GM12864 (cell line): ENCODE measurements at regions not wholly inside any gene's neighbourhood (a gene's known extent, or its start where the extent isn't known, plus 50 kb on each side); places are given as distances from the start of the nearest gene placed in this dataset.

Experiments
- DNase-seq: peaks from one replicate; pipeline ENCODE4 v3.0.0-alpha.2; 2011; ENCODE audit warnings: low read depth
- H3K4me3 ChIP-seq: 2 replicates; pipeline ENCODE4 v1.5.1; 2011; ENCODE audit warnings: mild to moderate bottlenecking, low read depth, low read length, control low read depth
- TF ChIP-seq, protein P1 (sequence below): IDR thresholded peaks from 2 replicates; pipeline ENCODE4 v1.5.1; 2011; ENCODE audit warnings: low read depth, mild to moderate bottlenecking, moderate library complexity, low read length, control low read depth, inconsistent platforms; ENCODE audit errors: missing control alignments

GRCh38 chr6:66429210-66429609, 722.2 kb upstream of the EYS start:
- H3K4me3 ChIP-seq = no peak overlapping the region
- no peak for DNase-seq
- TF ChIP-seq, protein P1, sequence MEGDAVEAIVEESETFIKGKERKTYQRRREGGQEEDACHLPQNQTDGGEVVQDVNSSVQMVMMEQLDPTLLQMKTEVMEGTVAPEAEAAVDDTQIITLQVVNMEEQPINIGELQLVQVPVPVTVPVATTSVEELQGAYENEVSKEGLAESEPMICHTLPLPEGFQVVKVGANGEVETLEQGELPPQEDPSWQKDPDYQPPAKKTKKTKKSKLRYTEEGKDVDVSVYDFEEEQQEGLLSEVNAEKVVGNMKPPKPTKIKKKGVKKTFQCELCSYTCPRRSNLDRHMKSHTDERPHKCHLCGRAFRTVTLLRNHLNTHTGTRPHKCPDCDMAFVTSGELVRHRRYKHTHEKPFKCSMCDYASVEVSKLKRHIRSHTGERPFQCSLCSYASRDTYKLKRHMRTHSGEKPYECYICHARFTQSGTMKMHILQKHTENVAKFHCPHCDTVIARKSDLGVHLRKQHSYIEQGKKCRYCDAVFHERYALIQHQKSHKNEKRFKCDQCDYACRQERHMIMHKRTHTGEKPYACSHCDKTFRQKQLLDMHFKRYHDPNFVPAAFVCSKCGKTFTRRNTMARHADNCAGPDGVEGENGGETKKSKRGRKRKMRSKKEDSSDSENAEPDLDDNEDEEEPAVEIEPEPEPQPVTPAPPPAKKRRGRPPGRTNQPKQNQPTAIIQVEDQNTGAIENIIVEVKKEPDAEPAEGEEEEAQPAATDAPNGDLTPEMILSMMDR = no peak

GRCh38 chr6:66423047-66423446, 716.0 kb upstream of the EYS start:
- TF ChIP-seq, protein P1 = no peak
- H3K4me3 ChIP-seq = no peak overlapping the region
- DNase-seq = no peak

- DNase-seq = no peak
- H3K4me3 ChIP-seq = no peak overlapping the region
- TF ChIP-seq, protein P1 = no peak
Measured at GRCh38 chr6:66421570-66421969, 714.5 kb upstream of the EYS start.

DNA sequence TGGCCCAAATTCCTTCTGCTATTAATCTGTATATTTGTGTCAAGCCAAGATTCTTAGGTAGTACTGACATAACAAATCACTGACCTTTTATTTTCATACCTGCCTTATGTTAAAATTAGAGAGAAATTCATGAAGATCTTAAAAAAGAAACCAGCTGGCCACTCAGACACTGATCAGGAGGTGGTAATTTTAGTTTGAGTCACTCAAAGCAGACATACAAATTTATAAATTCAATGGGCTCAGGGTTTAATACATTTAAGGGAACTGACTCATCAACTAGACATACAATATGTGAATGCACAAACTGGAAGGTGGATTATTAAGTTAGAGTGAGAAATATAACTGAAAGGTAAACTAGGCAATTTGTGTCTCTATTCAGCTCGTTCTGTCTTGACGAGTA, 711.9 kb upstream of the EYS start:
- DNase-seq = no peak
- TF ChIP-seq, protein P1 = no peak
- H3K4me3 ChIP-seq = no peak overlapping the region

DNA sequence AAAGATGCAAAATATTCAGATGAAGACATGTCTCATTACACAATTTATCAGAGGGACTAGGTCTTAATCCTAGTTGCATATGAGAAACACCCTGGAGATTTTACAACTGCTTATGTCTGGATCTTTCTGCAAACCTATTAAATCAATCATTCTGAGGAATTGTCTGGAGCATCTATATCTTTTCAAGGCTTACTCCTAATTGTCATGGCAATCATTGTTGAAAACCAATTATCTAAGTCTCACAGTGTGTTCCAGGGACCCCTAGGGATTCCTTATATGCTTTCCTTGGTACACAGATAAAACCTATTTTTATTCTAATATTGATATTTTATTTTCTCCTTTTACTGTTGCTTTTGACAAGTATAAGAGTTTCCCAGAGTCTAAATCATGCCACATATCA, 696.9 kb upstream of the EYS start:
- TF ChIP-seq, protein P1 = no peak
- H3K4me3 ChIP-seq = no peak overlapping the region

DNA sequence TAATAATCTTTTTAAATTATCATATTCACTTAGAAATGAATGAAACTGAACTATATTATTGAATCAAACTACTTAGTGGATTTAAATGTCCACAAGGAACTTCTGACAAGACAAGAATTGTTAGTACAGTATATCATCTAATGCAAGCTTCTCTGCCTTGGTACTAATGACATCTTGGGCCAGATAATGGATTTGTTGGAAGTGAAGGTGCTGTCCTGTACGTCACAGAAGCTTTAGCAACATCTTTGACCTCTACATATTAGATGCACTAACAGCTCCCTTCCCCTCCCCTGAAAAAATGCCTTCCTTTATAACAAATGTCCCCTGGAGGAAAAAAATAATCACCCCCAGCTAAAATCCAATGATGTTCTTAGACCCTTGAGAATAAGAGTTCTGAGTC, 695.8 kb upstream of the EYS start:
- TF ChIP-seq, protein P1 = no peak
- no peak overlapping the region for H3K4me3 ChIP-seq
- no peak for DNase-seq

More for the DNA sequence above, 696.9 kb upstream of the EYS start:
- no peak for DNase-seq

DNA sequence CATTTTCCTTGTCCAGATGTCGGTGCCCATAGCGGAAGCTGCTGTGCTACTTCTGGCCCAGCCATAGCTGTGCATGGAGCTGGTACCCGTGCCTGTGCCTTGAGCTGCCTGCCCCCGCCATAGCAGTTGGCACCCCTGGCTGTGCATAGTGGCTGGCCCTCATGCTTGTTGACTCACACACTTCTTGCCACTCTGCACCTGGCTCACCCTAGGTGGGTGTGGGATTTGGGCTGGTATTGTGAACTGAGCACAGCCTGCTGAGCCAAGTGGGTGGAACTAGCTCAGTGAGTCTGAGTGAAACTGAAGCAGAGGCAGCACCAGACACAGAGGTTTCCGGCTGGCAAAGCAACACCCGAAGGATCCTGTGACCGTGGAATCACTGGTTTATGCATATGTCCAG, 689.5 kb upstream of the EYS start:
- no peak for DNase-seq
- TF ChIP-seq, protein P1 = no peak
- no peak overlapping the region for H3K4me3 ChIP-seq
